GM12891 (cell line): ENCODE measurements at regions not wholly inside any gene's neighbourhood (a gene's known extent, or its start where the extent isn't known, plus 50 kb on each side); places are given as distances from the start of the nearest gene placed in this dataset.

ENCODE experiments used
- POLR2A ChIP-seq: IDR thresholded peaks from 2 replicates; pipeline ENCODE4 v1.6.1; 2011; ENCODE audit warnings: low read depth, low read length, control low read depth
- POLR2AphosphoS5 ChIP-seq: IDR thresholded peaks from 2 replicates; pipeline ENCODE4 v1.6.1; 2011; ENCODE audit warnings: low read depth, low read length, control low read depth
- POU2F2 ChIP-seq: IDR thresholded peaks from 2 replicates; pipeline ENCODE4 v1.6.1; 2011; ENCODE audit warnings: low read depth, mild to moderate bottlenecking, control low read depth, low read length, moderate library complexity
- SPI1 ChIP-seq: IDR thresholded peaks from 2 replicates; pipeline ENCODE4 v1.6.1; 2011; ENCODE audit warnings: low read depth, low read length, control low read depth

- no peak for TF ChIP-seq POU2F2
- no peak for TF ChIP-seq POLR2A
- no peak for TF ChIP-seq POLR2AphosphoS5
- TF ChIP-seq SPI1 = no peak
These were observed 309.8 kb downstream of the SHANK2 start for GRCh38 chr11:70942593-70942992.
